ENCODE measurements at regions not wholly inside any gene's neighbourhood (a gene's known extent, or its start where the extent isn't known, plus 50 kb on each side); places are given as distances from the start of the nearest gene placed in this dataset.

- POLR2A ChIA-PET, result no interaction called here
- Histone ChIP-seq H3K27me3 (ENCODE audit: control insufficient read depth, insufficient read depth, low read length) (no peaks in the 10 kb centered on the region), H3K9me3 (ENCODE audit: control insufficient read depth, insufficient read depth, low read length) (peaks cover 3% of the 10 kb centered on the region; the same call in 1 of the 2 replicates), H3K4me3 (ENCODE audit: low read depth, low read length) (no peak overlapping the region), H3K27ac (ENCODE audit: low read depth, low read length) (no peak overlapping the region)
- TF ChIP-seq, protein P1, sequence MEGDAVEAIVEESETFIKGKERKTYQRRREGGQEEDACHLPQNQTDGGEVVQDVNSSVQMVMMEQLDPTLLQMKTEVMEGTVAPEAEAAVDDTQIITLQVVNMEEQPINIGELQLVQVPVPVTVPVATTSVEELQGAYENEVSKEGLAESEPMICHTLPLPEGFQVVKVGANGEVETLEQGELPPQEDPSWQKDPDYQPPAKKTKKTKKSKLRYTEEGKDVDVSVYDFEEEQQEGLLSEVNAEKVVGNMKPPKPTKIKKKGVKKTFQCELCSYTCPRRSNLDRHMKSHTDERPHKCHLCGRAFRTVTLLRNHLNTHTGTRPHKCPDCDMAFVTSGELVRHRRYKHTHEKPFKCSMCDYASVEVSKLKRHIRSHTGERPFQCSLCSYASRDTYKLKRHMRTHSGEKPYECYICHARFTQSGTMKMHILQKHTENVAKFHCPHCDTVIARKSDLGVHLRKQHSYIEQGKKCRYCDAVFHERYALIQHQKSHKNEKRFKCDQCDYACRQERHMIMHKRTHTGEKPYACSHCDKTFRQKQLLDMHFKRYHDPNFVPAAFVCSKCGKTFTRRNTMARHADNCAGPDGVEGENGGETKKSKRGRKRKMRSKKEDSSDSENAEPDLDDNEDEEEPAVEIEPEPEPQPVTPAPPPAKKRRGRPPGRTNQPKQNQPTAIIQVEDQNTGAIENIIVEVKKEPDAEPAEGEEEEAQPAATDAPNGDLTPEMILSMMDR (IDR thresholded peaks at IDR 0.05; ENCODE audit: low read depth, low read length), result no peak
- CTCF ChIA-PET, result interaction anchor here (1.1 kb wide), 1 partner anchor 18 kb away, joined by 4 read pairs; no protein-coding TSS in a partner anchor
- DNase-seq (ENCODE audit: low read depth, low spot score), result no peak
Observed at GRCh38 chr4:138889216-138889615, 126.4 kb upstream of the NOCT start.

DNA sequence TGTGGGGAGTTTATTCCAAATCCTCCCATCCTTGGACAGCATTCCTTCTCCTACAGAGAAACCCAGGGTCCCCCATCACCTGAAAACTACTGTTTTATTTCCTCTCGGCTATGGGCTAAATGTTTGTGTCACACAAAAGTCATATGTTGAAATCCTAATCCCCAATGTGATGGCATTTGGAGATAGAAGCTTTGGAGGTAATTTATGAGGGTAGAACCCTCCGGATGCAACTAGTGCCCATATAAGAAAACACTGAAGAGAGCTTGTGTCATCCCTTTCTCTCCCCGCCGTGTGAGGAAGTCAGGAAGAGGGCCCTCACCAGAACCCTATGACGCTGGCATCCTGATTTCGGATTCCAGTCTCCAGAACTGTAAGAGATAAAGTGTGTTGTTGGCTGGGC lies 127.8 kb upstream of the NOCT start:
- TF ChIP-seq, protein P1 (IDR thresholded peaks at IDR 0.05; ENCODE audit: low read depth, low read length), result no peak
- Histone ChIP-seq H3K9me3 (ENCODE audit: control insufficient read depth, insufficient read depth, low read length) (peaks cover 3% of the 10 kb centered on the region; the same call in 1 of the 2 replicates), H3K27me3 (ENCODE audit: control insufficient read depth, insufficient read depth, low read length) (no peaks in the 10 kb centered on the region), H3K27ac (ENCODE audit: low read depth, low read length) (no peak overlapping the region), H3K4me3 (ENCODE audit: low read depth, low read length) (no peak overlapping the region)
- POLR2A ChIA-PET, result no interaction called here
- CTCF ChIA-PET, result no interaction called here
- DNase-seq (ENCODE audit: low read depth, low spot score), result no peak

DNA sequence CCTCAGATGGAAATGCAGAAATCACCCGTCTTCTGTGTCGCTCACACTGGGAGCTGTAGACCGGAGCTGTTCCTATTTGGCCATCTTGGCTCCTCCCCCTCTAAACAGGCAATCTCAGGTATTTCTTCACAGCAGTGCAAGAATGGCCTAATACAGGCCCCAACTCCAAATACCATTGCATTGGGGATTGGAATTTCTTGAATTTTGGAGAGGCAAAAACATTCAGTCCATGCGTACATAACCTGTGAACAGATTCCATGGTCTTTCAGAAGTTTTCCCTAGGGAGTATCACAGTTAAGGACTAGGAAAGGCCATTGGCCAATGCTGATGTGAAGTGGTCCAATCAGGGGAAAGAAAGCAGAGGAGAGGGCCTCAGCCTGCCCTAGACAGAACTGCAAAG lies 128.2 kb upstream of the NOCT start:
- no peak for DNase-seq (ENCODE audit: low read depth, low spot score)
- Histone ChIP-seq H3K9me3 (ENCODE audit: control insufficient read depth, insufficient read depth, low read length) (peaks cover 3% of the 10 kb centered on the region; the same call in 1 of the 2 replicates), H3K4me3 (ENCODE audit: low read depth, low read length) (no peak overlapping the region), H3K27me3 (ENCODE audit: control insufficient read depth, insufficient read depth, low read length) (no peaks in the 10 kb centered on the region), H3K27ac (ENCODE audit: low read depth, low read length) (no peak overlapping the region)
- ChIA-PET CTCF (no interaction called here), POLR2A (no interaction called here)
- TF ChIP-seq, protein P1 (IDR thresholded peaks at IDR 0.05; ENCODE audit: low read depth, low read length), result no peak

- no peaks in the 10 kb centered on the region for H3K27me3 ChIP-seq (ENCODE audit: control insufficient read depth, insufficient read depth, low read length)
- TF ChIP-seq, protein P1 (IDR thresholded peaks at IDR 0.05; ENCODE audit: low read depth, low read length), result no peak
- H3K27ac ChIP-seq (ENCODE audit: low read depth, low read length), result no peak overlapping the region
- CTCF ChIA-PET, result interaction anchor here (0.6 kb wide), 1 partner anchor 8 kb away, joined by 3 read pairs; no protein-coding TSS in a partner anchor
- POLR2A ChIA-PET, result no interaction called here
- no peak overlapping the region for H3K4me3 ChIP-seq (ENCODE audit: low read depth, low read length)
- no peaks in the 10 kb centered on the region; the same call in 1 of the 2 replicates for H3K9me3 ChIP-seq (ENCODE audit: control insufficient read depth, insufficient read depth, low read length)
- no peak for DNase-seq (ENCODE audit: low read depth, low spot score)
Observed at GRCh38 chr4:138879757-138880156, 135.8 kb upstream of the NOCT start.

GRCh38 chr4:138875891-138876608 lies 139.5 kb upstream of the NOCT start:
- Histone ChIP-seq H3K27ac (ENCODE audit: low read depth, low read length) (no peak overlapping the region), H3K27me3 (ENCODE audit: control insufficient read depth, insufficient read depth, low read length) (no peaks in the 10 kb centered on the region), H3K9me3 (ENCODE audit: control insufficient read depth, insufficient read depth, low read length) (no peaks in the 10 kb centered on the region; the same call in 1 of the 2 replicates), H3K4me3 (ENCODE audit: low read depth, low read length) (no peak overlapping the region)
- CTCF ChIA-PET, result interaction anchor here (1.0 to 1.3 kb wide), 3 partner anchors 43 to 195 kb away, joined by 3 to 4 read pairs (median 3); no protein-coding TSS in a partner anchor
- POLR2A ChIA-PET, result no interaction called here
- TF ChIP-seq, protein P1 (IDR thresholded peaks at IDR 0.05; ENCODE audit: low read depth, low read length), result no peak
- peak; percentile 67 for DNase-seq (ENCODE audit: low read depth, low spot score)
